GM19463 (cell line): ENCODE measurements at regions not wholly inside any gene's neighbourhood (a gene's known extent, or its start where the extent isn't known, plus 50 kb on each side); places are given as distances from the start of the nearest gene placed in this dataset.
"Not testable (repeated sequence)": the region's sequence is repeated elsewhere in the genome, so short reads cannot be mapped to it uniquely, and the experiment has no call there.

Experiments
- ATAC-seq: cut with Tn5 transposase; IDR thresholded peaks from one replicate; pipeline ENCODE4 v1.9.1; 2021; ENCODE audit warnings: mild to moderate bottlenecking, moderate library complexity; ENCODE audit not compliant: unreplicated experiment

GRCh38 chr6:963456-963855 is 270.5 kb upstream of the EXOC2 start:
- no peak for ATAC-seq

GRCh38 chr6:961407-961960 is 268.5 kb upstream of the EXOC2 start:
- ATAC-seq: no peak

- no peak for ATAC-seq
Measured at GRCh38 chr6:960356-960755, 267.4 kb upstream of the EXOC2 start.

GRCh38 chr6:958488-958887 is 265.5 kb upstream of the EXOC2 start:
- no peak for ATAC-seq

GRCh38 chr6:951399-952181 is 258.7 kb upstream of the EXOC2 start:
- no peak for ATAC-seq

- ATAC-seq: no peak
Measured at GRCh38 chr6:947235-947934, 254.4 kb upstream of the EXOC2 start.

- no peak for ATAC-seq
Measured at GRCh38 chr6:946546-946945, 253.6 kb upstream of the EXOC2 start.

GRCh38 chr6:939526-940252 is 246.8 kb upstream of the EXOC2 start:
- ATAC-seq: no peak

- no peak for ATAC-seq
Measured at GRCh38 chr6:938916-939315, 246.0 kb upstream of the EXOC2 start.

GRCh38 chr6:938271-938905 is 245.4 kb upstream of the EXOC2 start:
- ATAC-seq: no peak

GRCh38 chr6:935582-935981 is 242.6 kb upstream of the EXOC2 start:
- no peak for ATAC-seq

GRCh38 chr6:934686-935085 is 241.7 kb upstream of the EXOC2 start:
- no peak for ATAC-seq

GRCh38 chr6:931919-932318 is 239.0 kb upstream of the EXOC2 start:
- not testable (repeated sequence) for ATAC-seq

- ATAC-seq: no peak
Measured at GRCh38 chr6:927157-927556, 234.2 kb upstream of the EXOC2 start.

- no peak for ATAC-seq
Measured at GRCh38 chr6:925656-926213, 232.8 kb upstream of the EXOC2 start.

GRCh38 chr6:924661-925060 is 231.7 kb upstream of the EXOC2 start:
- ATAC-seq: no peak

- no peak for ATAC-seq
Measured at GRCh38 chr6:921400-921799, 228.5 kb upstream of the EXOC2 start.

- no peak for ATAC-seq
Measured at GRCh38 chr6:920512-920911, 227.6 kb upstream of the EXOC2 start.

GRCh38 chr6:919500-919899 is 226.6 kb upstream of the EXOC2 start:
- ATAC-seq: no peak

GRCh38 chr6:917939-918338 is 225.0 kb upstream of the EXOC2 start:
- ATAC-seq: no peak

GRCh38 chr6:917296-917695 is 224.4 kb upstream of the EXOC2 start:
- no peak for ATAC-seq
